HG02642 (cell line): ENCODE measurements at regions not wholly inside any gene's neighbourhood (a gene's known extent, or its start where the extent isn't known, plus 50 kb on each side); places are given as distances from the start of the nearest gene placed in this dataset.

ENCODE experiments used
- ATAC-seq: cut with Tn5 transposase; IDR thresholded peaks from one replicate; pipeline ENCODE4 v1.9.1; 2021; ENCODE audit warnings: mild to moderate bottlenecking; ENCODE audit not compliant: unreplicated experiment, poor library complexity

DNA sequence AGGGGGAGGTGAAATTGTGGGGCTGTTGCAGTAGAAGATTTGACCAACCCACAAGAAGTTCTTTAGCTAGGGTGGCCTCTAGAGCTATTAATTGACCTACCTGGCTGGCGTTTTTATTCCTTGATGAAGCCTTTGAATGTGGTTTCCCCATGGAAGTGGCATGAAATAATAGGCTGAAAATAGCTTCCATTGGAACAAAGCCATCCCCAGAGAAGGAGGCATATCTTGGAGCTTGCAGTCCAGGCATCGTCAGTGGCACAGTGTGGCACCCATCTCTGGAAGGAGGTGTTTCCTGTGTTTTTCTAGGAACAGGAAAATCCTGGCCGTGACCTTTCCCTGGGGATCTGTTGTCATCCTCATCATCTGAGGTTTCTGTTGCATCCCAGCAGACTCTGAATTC is 96.3 kb upstream of the WDR1 start:
- ATAC-seq: no peak

GRCh38 chr4:10212400-10212799 is 95.8 kb upstream of the WDR1 start:
- no peak for ATAC-seq

DNA sequence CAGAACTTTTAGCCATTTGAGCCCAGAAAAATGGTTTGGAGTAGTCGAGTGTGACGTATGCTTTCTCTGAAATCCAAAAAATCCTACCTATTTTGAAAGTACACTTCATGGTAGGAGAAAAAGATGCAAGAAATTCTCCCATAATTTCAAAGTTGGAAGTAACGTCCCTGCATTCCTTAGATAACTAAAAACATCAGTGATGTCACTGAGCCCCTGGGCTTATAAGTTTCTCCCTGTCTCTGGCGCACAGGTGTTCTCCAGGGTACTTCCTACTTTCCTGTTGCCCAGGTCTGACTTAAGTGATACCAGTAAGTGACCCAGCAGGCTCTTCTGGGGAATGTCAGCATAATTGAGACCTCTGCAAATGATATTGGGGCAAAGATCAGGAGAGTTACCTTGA is 90.5 kb upstream of the WDR1 start:
- ATAC-seq: no peak

GRCh38 chr4:10205223-10205622 is 88.6 kb upstream of the WDR1 start:
- ATAC-seq: no peak

GRCh38 chr4:10204401-10205058 is 87.9 kb upstream of the WDR1 start:
- no peak for ATAC-seq

- ATAC-seq: no peak
These were observed 87.3 kb upstream of the WDR1 start for GRCh38 chr4:10203851-10204250.

DNA sequence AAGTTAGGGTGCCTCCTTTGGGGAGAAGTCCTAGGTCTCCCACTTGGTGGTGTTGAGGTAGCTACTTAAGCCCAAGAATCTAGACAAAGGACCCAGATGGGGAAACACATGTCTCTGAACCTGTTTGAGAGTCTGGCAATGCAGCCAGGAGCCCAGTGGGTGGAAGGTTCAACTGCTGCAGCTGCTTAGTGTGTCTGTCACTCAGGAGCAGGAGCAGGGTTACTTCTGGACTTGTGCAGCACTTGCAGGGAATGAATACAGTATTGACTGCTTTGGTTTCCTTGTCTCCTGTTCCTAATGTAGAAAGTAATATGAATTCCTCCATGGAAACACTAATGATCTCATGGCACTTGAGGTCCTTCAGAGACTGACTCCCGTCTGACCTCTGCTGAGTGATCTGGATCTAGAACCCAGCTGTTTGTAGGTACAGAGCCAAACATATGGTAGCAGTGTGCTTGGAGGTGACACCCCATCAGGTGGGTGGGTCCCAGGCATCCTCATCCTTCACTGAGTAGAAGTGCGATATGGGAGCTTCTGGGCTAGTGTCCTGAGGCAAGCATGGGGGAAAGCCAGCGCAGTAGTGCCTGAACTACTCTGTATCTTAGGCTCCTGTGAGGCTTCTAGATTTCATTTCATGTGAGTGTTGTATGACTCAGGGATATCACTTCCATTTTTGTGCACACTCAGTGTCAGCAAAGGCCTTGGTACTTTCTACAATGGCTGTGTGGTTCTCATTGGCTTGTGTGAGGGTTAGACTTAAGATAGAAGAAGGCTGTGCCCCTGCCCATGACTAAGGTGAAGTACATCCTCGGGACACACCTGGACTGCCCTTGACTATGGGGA is 85.0 kb upstream of the WDR1 start:
- ATAC-seq: no peak

- ATAC-seq: no peak
These were observed 84.3 kb upstream of the WDR1 start for GRCh38 chr4:10200869-10201268.

DNA sequence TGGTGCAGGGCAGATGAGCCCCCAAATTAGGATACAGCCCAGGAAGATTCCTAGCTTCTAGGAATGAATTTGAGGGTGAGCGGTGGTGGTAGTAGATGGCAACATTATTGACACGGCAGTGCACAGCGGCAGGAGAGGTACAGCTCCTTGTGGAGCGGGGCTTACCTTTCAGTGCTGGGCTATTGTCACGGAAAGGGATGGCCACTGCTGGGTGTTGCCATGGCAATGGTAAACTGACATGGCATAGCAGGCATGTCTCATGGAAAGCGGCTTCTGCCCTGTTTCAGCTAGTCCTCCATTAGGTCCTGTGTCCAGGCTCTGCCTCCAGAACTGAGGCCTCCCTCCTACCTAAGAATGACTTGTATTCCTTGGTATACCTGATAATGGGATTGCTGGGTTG is 81.8 kb upstream of the WDR1 start:
- no peak for ATAC-seq

- ATAC-seq: no peak
These were observed 81.4 kb upstream of the WDR1 start for GRCh38 chr4:10197952-10198351.

GRCh38 chr4:10196191-10196590 is 79.6 kb upstream of the WDR1 start:
- ATAC-seq: no peak

DNA sequence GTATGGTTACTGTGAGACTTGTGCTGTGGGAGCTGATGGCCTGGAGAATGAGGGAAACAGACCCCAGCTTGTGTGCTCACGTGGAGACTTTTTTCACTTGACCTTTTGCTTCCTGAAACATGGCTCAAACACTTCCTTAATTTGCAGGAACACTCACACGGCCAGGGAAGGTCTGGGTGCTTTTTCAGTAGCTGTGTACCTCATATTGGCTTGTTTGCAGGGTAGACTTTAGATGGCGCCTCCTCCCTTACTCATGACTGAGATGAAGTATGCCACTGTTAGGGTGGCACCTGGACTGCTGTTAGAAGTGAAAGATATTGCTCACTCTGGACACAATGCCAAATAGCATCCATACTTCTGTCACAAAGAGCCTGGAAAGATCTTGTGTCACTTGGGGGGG is 75.7 kb upstream of the WDR1 start:
- no peak for ATAC-seq

- no peak for ATAC-seq
These were observed 71.9 kb upstream of the WDR1 start for GRCh38 chr4:10188400-10189004.

- no peak for ATAC-seq
These were observed 69.9 kb upstream of the WDR1 start for GRCh38 chr4:10186228-10187214.

- no peak for ATAC-seq
These were observed 69.1 kb upstream of the WDR1 start for GRCh38 chr4:10185518-10186227.

DNA sequence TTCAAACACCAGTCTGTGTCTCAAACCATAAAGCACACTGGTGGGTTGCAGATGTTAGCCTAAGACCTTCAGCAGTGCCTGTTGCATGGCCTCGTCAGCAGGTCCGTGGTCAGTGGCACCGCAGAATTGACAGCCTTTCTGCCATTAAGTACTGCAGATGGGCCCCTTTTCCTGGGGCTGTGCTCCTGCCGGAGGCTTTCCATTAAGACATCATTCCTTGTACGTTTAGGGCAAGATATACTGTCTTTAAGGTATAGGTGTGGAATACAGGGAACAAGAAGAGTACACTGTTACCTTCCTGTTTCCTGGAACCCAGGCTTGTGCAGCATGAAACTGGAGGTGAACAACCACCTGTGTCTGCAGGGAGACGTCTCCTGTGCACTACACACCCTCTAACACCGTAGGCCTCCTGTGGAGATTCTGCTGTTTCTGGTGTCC is 67.9 kb upstream of the WDR1 start:
- no peak for ATAC-seq

DNA sequence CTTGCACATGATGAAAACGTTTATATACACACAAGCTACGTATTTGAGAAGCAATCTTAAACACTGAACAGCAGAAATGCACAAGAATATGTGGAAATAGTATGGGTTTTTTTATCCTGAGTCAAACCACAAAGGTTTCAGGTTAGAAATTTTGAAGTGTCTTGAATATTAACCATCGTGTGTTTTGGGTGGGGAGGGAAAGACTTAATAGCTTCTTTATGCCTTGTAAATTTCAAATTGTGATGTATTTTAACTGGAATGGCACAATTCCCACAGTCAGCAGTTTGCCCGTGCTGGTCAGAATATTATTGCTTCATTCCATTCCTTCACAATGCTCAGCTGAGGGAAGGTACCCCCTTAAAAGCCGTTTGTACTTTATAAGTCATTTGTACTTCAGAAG is 67.4 kb upstream of the WDR1 start:
- no peak for ATAC-seq

DNA sequence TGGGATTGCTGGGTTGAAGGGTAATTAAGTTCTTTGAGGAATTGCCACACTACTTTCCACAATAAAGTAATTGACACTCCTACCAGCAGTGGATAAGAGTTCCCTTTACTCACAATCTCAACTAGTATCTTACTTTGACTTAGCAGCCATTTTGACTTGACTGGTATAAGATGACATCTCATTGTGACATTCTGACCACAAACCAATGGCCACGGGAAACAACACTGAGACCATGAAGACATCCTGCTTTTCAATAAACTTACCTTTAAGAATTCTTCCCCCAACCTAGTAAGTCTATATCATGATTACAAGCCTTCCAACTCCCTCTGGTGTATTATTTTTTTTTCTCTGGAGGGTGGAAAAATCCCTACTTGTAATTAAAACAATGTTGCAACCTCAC is 66.9 kb upstream of the WDR1 start:
- ATAC-seq: no peak
